Heart left ventricle (tissue), 13 donors: ENCODE measurements at regions not wholly inside any gene's neighbourhood (a gene's known extent, or its start where the extent isn't known, plus 50 kb on each side); places are given as distances from the start of the nearest gene placed in this dataset.

ENCODE experiments used
- POLR2A ChIP-seq, 2 donors: fragments of 450-650 bp; IDR thresholded peaks; one replicate each; pipeline ENCODE4 v1.6.1; 2017; ENCODE audit warnings: antibody characterized with exemption in 2 of 2, mild to moderate bottlenecking in 2 of 2, moderate library complexity in 2 of 2
- TF ChIP-seq, protein P1 (sequence below), 12 donors: fragments of 200-600 bp; sonication (generic) in 4 of 12; IDR thresholded peaks; one replicate each; pipeline versions ENCODE4 v1.5.0 to v1.8.0; 2018 to 2022; ENCODE audit warnings: antibody characterized with exemption in 12 of 12, mild to moderate bottlenecking in 5 of 12
- donor health status: ischemic (EF 13 %, LVEDD 7.1; RV severe dilation, severe dysfunction).
- donor health status: DM: no; HTN: yes; CAD: no.
- donor health status: DM: no; HTN: no; CAD: no.
- donor health status: ischemic (EF 25% LVEDD 6.9; RV normal size, moderate dysfunction).
- donor health status: ischemic (EF 25% LVEDD 5.7; RV mildly dilated, moderate dysfunction).
- donor health status: ischemic (EF 35%, LVEDD 5.7; RV mildly dilated, moderate dysfunction).
- donor health status: nonischemic (EF 11% LVEDD 7.7; RV severe dilation, severe dysfunction).
- donor health status: DM: yes; HTN: yes; CAD: no.
- donor health status: PGD.
- donor health status: ischemic (EF 29% LVEDD 5.4; RV normal size, mild dysfunction).
- donor health status: nonischemic (EF 23%, LVEDD 6.1; RV moderate dilation, normal function).

DNA sequence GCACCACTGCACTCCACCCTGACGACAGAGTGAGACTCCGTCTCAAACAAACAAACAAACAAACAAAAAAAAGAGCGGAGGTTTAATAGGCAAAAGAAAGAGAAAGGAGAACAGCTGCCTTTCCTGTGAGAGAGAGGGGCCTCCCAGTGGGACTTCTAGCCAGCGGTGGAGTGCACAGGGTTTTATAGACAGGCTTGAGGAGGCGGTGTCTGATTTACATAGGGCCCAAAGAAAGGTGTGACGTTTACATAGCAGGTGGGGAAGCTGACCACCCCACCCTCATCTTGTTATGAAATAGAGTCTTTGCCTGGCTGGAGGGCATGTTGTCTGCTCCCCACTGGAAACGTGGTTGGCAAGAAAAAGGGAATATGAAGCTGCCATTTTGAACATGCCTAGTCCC, 106.0 kb upstream of the CSNK1A1L start:
- TF ChIP-seq, protein P1, sequence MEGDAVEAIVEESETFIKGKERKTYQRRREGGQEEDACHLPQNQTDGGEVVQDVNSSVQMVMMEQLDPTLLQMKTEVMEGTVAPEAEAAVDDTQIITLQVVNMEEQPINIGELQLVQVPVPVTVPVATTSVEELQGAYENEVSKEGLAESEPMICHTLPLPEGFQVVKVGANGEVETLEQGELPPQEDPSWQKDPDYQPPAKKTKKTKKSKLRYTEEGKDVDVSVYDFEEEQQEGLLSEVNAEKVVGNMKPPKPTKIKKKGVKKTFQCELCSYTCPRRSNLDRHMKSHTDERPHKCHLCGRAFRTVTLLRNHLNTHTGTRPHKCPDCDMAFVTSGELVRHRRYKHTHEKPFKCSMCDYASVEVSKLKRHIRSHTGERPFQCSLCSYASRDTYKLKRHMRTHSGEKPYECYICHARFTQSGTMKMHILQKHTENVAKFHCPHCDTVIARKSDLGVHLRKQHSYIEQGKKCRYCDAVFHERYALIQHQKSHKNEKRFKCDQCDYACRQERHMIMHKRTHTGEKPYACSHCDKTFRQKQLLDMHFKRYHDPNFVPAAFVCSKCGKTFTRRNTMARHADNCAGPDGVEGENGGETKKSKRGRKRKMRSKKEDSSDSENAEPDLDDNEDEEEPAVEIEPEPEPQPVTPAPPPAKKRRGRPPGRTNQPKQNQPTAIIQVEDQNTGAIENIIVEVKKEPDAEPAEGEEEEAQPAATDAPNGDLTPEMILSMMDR (IDR thresholded peaks at IDR 0.05) = no peak
- no peak for TF ChIP-seq POLR2A (IDR thresholded peaks at IDR 0.05)
